ENCODE measurements at regions not wholly inside any gene's neighbourhood (a gene's known extent, or its start where the extent isn't known, plus 50 kb on each side); places are given as distances from the start of the nearest gene placed in this dataset.

DNA sequence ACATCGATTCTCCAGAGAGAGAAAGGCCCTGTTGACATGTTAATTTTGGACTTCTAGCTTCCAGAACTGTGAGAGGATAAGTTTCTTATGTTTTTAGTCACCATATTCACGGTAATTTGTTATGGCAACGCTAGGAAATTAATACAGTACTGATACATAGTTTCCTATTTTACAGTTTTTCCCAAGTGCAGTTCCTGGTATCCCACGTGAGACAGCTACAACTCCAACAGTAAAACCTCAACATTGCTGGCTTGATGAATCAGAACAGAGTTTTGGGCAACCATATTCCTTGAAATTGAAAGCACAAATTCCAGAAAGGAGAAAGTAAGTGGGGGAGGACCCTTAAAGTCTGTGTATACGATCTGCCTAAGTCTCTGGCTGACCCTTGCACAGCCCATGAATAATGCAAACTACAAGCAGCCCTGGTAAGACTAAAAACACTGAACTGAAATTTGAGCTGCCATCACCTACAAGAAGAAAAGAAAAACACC lies 505.1 kb upstream of the NRSN1 start:
- Histone ChIP-seq H2BK15ac (ENCODE audit: low read depth, low read length) (no peak overlapping the region), H2AK5ac (ENCODE audit: insufficient read length, low read length) (no peak overlapping the region), H3K23me2 (ENCODE audit: insufficient read length, low read depth, low read length, poor library complexity, severe bottlenecking) (no peaks in the 10 kb centered on the region), H4K5ac (ENCODE audit: insufficient read length, low read depth, low read length) (no peak overlapping the region), H3K27me3 (ENCODE audit: insufficient read depth, low read length) (no peaks in the 10 kb centered on the region), H3K4me2 (ENCODE audit: insufficient read depth, insufficient read length, low read length) (no peak overlapping the region), H4K8ac (replicated peaks; ENCODE audit: insufficient read length, low read depth, low read length) (no peak overlapping the region), H4K20me1 (ENCODE audit: control insufficient read depth, insufficient read depth, insufficient read length) (no peaks in the 10 kb centered on the region), H3K9ac (ENCODE audit: extremely low read depth, insufficient read length, low read length) (no peak overlapping the region), H3K56ac (ENCODE audit: insufficient read length, low read depth, low read length) (no peak overlapping the region), H3K9me3 (ENCODE audit: control insufficient read depth, low read depth, low read length) (no peaks in the 10 kb centered on the region), H3K27ac (ENCODE audit: insufficient read length, low read depth, low read length) (no peak overlapping the region), H3K18ac (ENCODE audit: insufficient read length, low read depth, low read length) (no peak overlapping the region), H3K4me1 (ENCODE audit: insufficient read depth, low read length) (peaks cover 3% of the 10 kb centered on the region; the same call in 1 of the 2 replicates), H3K79me1 (ENCODE audit: insufficient read depth, low read depth, low read length, poor library complexity, severe bottlenecking) (no peaks in the 10 kb centered on the region), H3K23ac (ENCODE audit: insufficient read length, low read depth, low read length) (no peak overlapping the region), H4K91ac (ENCODE audit: insufficient read length, low read depth, low read length) (no peak overlapping the region), H2BK20ac (ENCODE audit: low read depth, low read length, poor library complexity, severe bottlenecking) (no peak overlapping the region), H2AFZ (ENCODE audit: low read length) (peak overlapping the region; percentile 26), H3K79me2 (ENCODE audit: insufficient read depth, low read length) (no peaks in the 10 kb centered on the region), H3K4ac (ENCODE audit: low read depth, low read length) (no peak overlapping the region), H3T11ph (ENCODE audit: low read length) (no peak overlapping the region), H2BK120ac (ENCODE audit: low read depth, low read length, poor library complexity, severe bottlenecking) (no peak overlapping the region), H2BK12ac (ENCODE audit: insufficient read length, low read depth, low read length) (no peak overlapping the region), H2BK5ac (ENCODE audit: insufficient read length, low read length) (no peak overlapping the region), H3K14ac (ENCODE audit: insufficient read depth, low read length) (no peak overlapping the region)
- peaks cover 13 to 16% of the 10 kb centered on the region in 2 experiments for H3K4me1 Mint-ChIP-seq
- H3K27ac Mint-ChIP-seq, result 0 out of 7 replicates have a peak overlapping the region, but pooled peaks of 1 of the 3 experiments have one; percentile 17
- peaks cover 0 to 5% (median 2%) of the 10 kb centered on the region in 3 experiments; a peak in 4 of 7 replicates for H3K36me3 Mint-ChIP-seq (ENCODE audit: insufficient read depth in 1 of 3, low read depth in 3 of 3)
- no peak overlapping the region for H3K4me3 Mint-ChIP-seq
- TF ChIP-seq, protein P1, sequence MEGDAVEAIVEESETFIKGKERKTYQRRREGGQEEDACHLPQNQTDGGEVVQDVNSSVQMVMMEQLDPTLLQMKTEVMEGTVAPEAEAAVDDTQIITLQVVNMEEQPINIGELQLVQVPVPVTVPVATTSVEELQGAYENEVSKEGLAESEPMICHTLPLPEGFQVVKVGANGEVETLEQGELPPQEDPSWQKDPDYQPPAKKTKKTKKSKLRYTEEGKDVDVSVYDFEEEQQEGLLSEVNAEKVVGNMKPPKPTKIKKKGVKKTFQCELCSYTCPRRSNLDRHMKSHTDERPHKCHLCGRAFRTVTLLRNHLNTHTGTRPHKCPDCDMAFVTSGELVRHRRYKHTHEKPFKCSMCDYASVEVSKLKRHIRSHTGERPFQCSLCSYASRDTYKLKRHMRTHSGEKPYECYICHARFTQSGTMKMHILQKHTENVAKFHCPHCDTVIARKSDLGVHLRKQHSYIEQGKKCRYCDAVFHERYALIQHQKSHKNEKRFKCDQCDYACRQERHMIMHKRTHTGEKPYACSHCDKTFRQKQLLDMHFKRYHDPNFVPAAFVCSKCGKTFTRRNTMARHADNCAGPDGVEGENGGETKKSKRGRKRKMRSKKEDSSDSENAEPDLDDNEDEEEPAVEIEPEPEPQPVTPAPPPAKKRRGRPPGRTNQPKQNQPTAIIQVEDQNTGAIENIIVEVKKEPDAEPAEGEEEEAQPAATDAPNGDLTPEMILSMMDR (conservative IDR thresholded peaks at IDR 0.05), result no peak
- no peaks in the 10 kb centered on the region for H3K27me3 Mint-ChIP-seq (ENCODE audit: low read depth)
- no CpG with 5 or more reads among the region's 5 CpGs for WGBS (ENCODE audit: extremely low coverage, insufficient read length, low lambda C conversion rate)
- DNase-seq, result no peak
- H3K9me3 Mint-ChIP-seq, result peaks cover 3 to 5% of the 10 kb centered on the region in 2 experiments
